ENCODE measurements at regions not wholly inside any gene's neighbourhood (a gene's known extent, or its start where the extent isn't known, plus 50 kb on each side); places are given as distances from the start of the nearest gene placed in this dataset.
A peak's percentile ranks its signal among the peaks of the same experiment; 100 is the strongest.

DNA sequence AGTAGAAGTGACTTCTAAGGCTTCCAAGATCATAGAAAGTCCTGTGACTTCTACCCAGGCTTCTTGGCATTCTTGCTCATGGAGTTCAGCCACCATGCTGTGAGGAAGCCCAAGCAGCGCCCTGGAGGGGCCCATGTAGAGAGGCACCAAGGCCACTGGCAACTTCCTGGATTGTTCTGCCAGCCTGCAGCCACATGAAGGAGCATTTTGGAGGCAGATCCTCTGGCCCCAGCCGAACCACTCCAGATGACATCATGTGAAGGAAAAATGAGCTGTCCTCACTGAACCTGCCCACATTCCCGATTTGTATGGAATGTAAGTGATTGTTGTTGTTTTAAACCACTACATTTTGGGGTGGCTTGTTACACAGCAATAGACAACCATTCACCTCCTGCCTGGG is 51.5 kb upstream of the MNX1 start:
- Histone ChIP-seq H3K27me3 (replicated peaks) (peaks cover 4% of the 10 kb centered on the region; the same call in 1 of the 2 replicates), H3K4me3 (no peak overlapping the region), H3K4me1 (replicated peaks) (no peaks in the 10 kb centered on the region), H3K9me3 (replicated peaks) (0 out of 2 replicates have a peak, but pooled peaks cover 2% of the 10 kb centered on the region), H3K27ac (no peak overlapping the region), H3K36me3 (no peaks in the 10 kb centered on the region)
- DNase-seq (ENCODE audit: low read depth in 1 of 2, low spot score in 2 of 2): no peak

DNA sequence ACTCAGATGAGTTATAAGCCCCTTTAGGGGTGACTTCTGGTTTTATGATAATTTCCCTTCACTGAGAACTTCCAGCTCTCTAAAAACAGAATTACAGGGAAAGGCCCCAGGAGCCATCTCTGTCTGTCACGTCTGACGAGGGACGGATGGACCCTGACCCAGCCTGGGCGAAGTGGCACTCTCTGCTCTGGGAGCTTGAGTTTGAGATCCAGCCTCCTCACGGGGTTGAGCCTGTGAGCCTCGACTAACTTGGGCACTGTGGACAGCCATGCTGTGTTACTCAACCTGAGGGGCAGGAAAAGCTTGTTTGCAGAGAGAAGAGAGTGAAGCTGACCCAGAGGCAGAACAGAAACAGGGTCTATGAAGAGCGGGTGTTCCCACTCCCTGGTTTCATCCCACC is 54.6 kb upstream of the MNX1 start:
- Histone ChIP-seq H3K4me3 (no peak overlapping the region), H3K4me1 (replicated peaks) (no peaks in the 10 kb centered on the region), H3K27me3 (replicated peaks) (peaks cover 2% of the 10 kb centered on the region; the same call in 1 of the 2 replicates), H3K9me3 (replicated peaks) (0 out of 2 replicates have a peak, but pooled peaks cover 2% of the 10 kb centered on the region), H3K27ac (no peak overlapping the region), H3K36me3 (no peaks in the 10 kb centered on the region)
- DNase-seq (ENCODE audit: low read depth in 1 of 2, low spot score in 2 of 2): no peak

DNA sequence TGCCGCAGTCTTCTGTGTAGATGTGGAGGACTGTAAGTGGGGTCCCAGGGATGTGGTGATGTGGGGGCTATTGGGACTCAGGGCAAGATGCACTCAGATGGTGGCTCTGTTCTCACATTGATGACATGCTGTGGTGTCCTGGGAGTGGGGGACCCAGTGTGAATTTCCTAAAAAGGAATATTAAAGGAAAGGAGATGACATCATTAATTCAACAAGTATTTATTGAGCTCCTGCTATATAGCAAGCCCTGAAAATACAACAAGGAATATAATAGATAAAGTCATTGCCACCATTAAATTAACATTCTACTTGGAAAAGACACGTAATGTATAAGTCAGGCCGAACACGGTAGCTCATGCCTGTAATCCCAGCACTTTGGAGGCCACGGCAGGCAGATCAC is 61.9 kb upstream of the MNX1 start:
- DNase-seq (ENCODE audit: low read depth in 1 of 2, low spot score in 2 of 2): no peak
- peaks cover 7% of the 10 kb centered on the region; the same call in 1 of the 2 replicates for H3K27me3 ChIP-seq (replicated peaks)
- H3K4me3 ChIP-seq: no peak overlapping the region
- H3K4me1 ChIP-seq (replicated peaks): no peaks in the 10 kb centered on the region
- 0 out of 2 replicates have a peak, but pooled peaks cover 2% of the 10 kb centered on the region for H3K9me3 ChIP-seq (replicated peaks)
- no peaks in the 10 kb centered on the region for H3K36me3 ChIP-seq
- H3K27ac ChIP-seq: no peak overlapping the region

DNA sequence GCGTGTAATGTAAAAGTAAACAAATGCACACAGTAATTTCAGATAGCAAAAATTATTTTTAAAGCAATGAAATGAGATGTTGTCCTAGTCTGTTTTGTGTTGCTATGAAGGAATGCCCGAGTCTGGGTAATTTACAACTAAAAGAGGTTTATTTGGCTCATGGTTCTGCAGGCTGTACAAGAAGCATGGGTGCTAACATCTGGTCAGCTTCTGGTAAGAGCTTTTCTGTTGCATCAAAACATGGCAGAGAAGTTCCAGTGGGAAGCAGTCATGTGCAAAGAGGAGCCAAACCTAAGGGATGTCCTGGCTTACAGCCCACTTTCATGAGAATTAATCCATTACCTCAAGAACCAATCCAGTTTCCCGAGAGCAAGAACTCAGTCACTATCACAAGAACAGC is 62.9 kb upstream of the MNX1 start:
- DNase-seq (ENCODE audit: low read depth in 1 of 2, low spot score in 2 of 2): no peak
- no peak overlapping the region for H3K4me3 ChIP-seq

DNA sequence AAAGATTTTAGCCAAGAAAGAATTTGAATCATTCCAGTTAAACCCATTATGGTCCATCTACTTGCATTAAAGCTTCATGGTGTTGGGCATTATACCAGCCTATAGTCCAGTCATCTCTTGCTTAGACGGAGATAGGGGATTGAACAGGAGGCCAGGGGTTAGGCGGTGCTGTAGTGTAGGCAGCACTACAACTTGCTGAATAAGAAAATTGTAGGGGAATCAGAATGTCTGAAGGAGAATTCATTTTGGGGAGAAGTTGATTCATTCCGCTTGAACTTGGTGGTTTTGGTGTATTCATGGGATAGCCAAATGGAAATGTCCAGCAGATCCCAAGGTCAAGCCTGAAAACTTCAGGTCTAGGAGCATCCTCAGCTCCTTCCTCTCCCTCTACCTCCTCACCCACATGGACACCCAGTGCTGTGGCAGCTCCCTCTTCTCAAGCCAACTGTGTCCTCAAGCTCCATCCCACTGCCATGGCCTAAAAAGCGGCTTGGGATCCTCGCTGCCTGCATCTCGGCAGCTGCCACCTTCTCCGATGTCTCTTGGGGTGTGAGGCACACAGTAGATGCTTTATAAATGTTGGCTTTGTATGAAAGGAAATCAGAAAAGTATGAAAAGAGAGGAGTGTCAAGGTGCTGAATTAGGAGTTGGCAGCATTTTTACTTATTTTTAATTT is 63.6 kb upstream of the MNX1 start:
- H3K4me1 ChIP-seq (replicated peaks): no peaks in the 10 kb centered on the region
- H3K4me3 ChIP-seq: no peak overlapping the region
- no peak for DNase-seq (ENCODE audit: low read depth in 1 of 2, low spot score in 2 of 2)
- 0 out of 2 replicates have a peak, but pooled peaks cover 2% of the 10 kb centered on the region for H3K9me3 ChIP-seq (replicated peaks)
- peaks cover 22% of the 10 kb centered on the region for H3K27me3 ChIP-seq (replicated peaks)
- no peaks in the 10 kb centered on the region for H3K36me3 ChIP-seq
- H3K27ac ChIP-seq: no peak overlapping the region

More for the DNA sequence above, 62.9 kb upstream of the MNX1 start:
- H3K27ac ChIP-seq: no peak overlapping the region
- H3K27me3 ChIP-seq (replicated peaks): peaks cover 15% of the 10 kb centered on the region
- no peaks in the 10 kb centered on the region for H3K36me3 ChIP-seq
- H3K4me1 ChIP-seq (replicated peaks): no peaks in the 10 kb centered on the region
- H3K9me3 ChIP-seq (replicated peaks): 0 out of 2 replicates have a peak, but pooled peaks cover 2% of the 10 kb centered on the region

DNA sequence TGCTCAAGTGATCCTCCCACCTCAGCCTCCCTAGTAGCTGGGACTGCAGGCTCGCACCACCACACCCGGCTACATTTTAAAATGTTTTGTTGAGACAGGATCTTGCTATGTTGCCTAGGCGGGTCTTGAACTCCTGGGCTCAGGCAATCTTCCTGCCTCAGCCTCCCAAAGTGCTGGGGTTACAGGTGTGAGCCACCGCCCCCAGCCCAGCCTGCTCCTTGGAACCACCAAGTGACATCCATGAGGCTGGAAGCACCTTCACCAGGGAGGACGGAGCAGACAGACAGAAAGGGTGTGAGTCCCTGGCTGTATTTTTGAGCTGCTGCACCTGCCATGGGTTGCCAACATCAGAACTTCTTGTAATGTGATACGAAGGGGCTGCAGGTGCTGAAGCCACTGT is 62.3 kb upstream of the UBE3C start:
- H3K27me3 ChIP-seq (replicated peaks): peaks cover 19% of the 10 kb centered on the region

DNA sequence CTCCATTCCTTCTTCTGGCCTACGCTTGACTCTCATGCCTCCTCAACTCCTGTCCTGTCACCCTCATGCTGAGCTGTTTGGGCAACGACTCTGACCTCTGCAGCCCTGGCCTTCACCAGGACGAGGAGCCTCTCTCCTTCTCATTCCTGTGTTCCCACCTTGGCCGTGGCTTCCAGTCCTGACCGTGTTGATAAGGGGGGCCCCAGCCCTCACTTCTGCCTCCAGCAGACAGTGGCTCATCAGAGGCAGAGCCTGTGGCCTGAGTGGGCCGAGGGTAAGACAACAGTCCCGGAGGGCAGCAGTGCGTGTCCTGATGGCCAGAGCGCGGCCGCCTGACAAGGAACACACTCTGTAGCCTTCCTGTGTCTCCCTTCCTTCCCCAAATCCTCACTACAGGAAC is 61.7 kb upstream of the UBE3C start:
- Histone ChIP-seq H3K9me3 (replicated peaks) (0 out of 2 replicates have a peak, but pooled peaks cover 2% of the 10 kb centered on the region), H3K4me1 (replicated peaks) (no peaks in the 10 kb centered on the region), H3K36me3 (no peaks in the 10 kb centered on the region), H3K27ac (no peak overlapping the region), H3K4me3 (no peak overlapping the region), H3K27me3 (replicated peaks) (peaks cover 18% of the 10 kb centered on the region)
- no peak for DNase-seq (ENCODE audit: low read depth in 1 of 2, low spot score in 2 of 2)

More for the DNA sequence above, 62.3 kb upstream of the UBE3C start:
- Histone ChIP-seq H3K36me3 (no peaks in the 10 kb centered on the region), H3K4me3 (no peak overlapping the region), H3K9me3 (replicated peaks) (0 out of 2 replicates have a peak, but pooled peaks cover 2% of the 10 kb centered on the region), H3K4me1 (replicated peaks) (no peaks in the 10 kb centered on the region), H3K27ac (no peak overlapping the region)
- DNase-seq (ENCODE audit: low read depth in 1 of 2, low spot score in 2 of 2): no peak

DNA sequence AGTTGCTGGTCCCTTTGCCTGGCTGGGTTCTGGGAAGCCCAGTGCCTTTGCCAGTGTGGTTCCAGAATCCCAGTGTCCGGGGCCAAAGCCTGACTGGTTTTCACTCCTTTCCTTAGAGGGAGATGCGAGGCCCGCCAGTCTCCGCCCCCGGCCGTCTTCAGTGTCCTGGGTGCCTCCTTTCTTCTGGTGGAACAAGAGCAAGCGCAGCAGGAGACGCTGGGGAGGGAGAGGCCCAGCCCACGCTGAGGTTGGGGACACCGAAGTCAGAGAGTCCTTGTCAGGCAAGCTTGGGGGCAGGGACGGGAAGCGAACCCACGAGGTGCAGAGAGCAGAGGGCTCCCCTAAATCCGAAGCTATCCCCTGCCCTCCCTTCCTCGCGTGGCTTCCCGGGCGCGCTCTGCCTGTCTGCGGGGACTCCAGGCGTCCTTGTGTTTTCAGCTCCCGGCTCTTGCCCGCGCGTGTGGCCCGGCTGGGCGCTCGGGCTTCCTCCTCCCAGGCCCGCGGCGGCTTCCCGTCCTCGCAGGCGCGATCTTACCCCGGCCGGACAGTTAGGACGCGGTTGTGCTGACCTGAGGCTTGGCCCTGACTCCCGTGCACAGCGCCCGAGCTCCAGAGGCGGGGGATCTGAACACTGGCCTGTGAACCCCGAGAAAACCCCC is 60.6 kb upstream of the UBE3C start:
- Histone ChIP-seq H3K27ac (no peak overlapping the region), H3K27me3 (replicated peaks) (peaks cover 18% of the 10 kb centered on the region), H3K9me3 (replicated peaks) (0 out of 2 replicates have a peak, but pooled peaks cover 2% of the 10 kb centered on the region), H3K36me3 (no peaks in the 10 kb centered on the region), H3K4me1 (replicated peaks) (no peaks in the 10 kb centered on the region), H3K4me3 (no peak overlapping the region)
- no peak for DNase-seq (ENCODE audit: low read depth in 1 of 2, low spot score in 2 of 2)

DNA sequence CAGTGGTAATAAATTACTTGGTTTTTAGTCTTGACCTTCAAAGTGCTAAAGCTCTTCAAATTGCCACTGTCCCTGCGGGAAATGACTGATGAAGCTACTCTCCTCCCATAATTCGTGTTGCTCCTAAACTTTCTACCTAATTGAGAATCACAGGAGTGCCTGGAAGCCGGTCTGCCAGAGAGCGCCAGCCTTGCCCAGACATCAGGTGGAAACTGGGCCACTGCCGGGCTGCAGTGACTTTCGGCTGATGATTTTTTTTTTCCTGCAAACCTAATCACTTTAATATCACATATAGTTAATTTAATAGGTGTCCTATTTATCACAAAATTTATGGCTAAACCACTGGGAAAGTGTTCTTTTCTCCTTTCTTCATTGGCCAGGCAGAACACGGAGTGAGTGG is 59.6 kb upstream of the UBE3C start:
- H3K36me3 ChIP-seq: no peaks in the 10 kb centered on the region
- H3K27ac ChIP-seq: no peak overlapping the region
- DNase-seq (ENCODE audit: low read depth in 1 of 2, low spot score in 2 of 2): no peak
- H3K4me1 ChIP-seq (replicated peaks): no peaks in the 10 kb centered on the region
- H3K9me3 ChIP-seq (replicated peaks): no peaks in the 10 kb centered on the region; the same call in 1 of the 2 replicates
- no peak overlapping the region for H3K4me3 ChIP-seq
- H3K27me3 ChIP-seq (replicated peaks): peaks cover 18% of the 10 kb centered on the region

DNA sequence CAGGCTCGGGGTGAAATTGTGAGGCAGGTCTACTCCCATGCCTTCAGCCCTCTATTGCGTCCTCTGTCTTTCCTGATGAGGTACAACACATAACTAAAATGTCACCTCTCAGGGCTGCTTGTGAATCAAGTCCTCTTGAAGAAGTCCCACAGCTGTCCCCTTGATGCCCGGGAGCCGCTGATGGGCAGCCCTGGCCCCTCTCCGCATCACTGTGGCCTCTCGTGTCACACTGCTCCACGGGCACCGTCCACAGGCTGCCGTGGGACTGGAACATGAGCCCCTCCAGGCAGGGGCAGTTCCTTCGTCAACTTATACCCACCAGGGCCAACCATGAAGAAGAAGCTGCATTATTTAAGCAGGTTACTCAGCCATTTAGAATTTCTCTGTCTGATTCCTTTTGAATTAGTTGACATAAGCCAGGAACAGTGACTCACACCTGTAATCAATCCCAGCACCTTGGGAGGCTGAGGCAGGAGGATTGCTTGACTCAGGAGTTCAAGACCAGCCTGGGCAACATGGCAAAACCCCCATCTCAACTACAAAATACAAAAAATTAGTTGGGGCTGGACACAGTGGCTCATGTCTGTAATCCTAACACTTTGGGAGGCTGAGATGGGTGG is 58.5 kb upstream of the UBE3C start:
- no peaks in the 10 kb centered on the region; the same call in 1 of the 2 replicates for H3K9me3 ChIP-seq (replicated peaks)
- H3K4me1 ChIP-seq (replicated peaks): no peaks in the 10 kb centered on the region
- H3K36me3 ChIP-seq: no peaks in the 10 kb centered on the region
- no peak overlapping the region for H3K27ac ChIP-seq
- peaks cover 18% of the 10 kb centered on the region for H3K27me3 ChIP-seq (replicated peaks)
- no peak for DNase-seq (ENCODE audit: low read depth in 1 of 2, low spot score in 2 of 2)
- H3K4me3 ChIP-seq: no peak overlapping the region

DNA sequence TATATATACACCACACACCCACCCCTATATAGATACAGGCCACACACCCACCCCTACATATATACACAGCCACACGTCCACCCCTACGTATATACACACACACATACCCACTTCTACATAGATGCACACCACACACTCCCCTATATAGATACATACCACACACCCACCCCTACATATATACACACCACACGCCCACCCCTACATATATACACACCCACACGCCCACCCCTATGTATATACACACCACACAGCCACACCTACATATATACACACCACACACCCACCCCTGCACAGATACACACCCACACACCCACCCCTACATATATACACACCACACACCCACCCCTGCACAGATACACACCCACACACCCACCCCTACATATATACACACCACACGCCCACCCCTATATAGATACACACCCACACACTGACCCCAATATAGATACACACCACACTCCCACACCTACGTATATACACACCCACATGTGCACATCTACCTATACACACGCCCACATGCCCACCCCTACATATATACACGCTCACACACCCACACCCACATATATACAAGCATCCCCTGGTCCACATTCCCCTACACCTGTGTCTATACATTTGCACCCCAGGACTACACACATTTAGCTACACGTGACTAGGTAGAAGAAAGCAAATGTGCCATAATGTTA is 52.1 kb upstream of the UBE3C start:
- Histone ChIP-seq H3K27me3 (replicated peaks) (0 out of 2 replicates have a peak, but pooled peaks cover 3% of the 10 kb centered on the region), H3K27ac (no peak overlapping the region), H3K4me3 (no peak overlapping the region), H3K9me3 (replicated peaks) (no peaks in the 10 kb centered on the region; the same call in 1 of the 2 replicates), H3K36me3 (no peaks in the 10 kb centered on the region), H3K4me1 (replicated peaks) (no peaks in the 10 kb centered on the region)
- DNase-seq (ENCODE audit: low read depth in 1 of 2, low spot score in 2 of 2): peak in 1 of 2 experiments; percentile 5

DNA sequence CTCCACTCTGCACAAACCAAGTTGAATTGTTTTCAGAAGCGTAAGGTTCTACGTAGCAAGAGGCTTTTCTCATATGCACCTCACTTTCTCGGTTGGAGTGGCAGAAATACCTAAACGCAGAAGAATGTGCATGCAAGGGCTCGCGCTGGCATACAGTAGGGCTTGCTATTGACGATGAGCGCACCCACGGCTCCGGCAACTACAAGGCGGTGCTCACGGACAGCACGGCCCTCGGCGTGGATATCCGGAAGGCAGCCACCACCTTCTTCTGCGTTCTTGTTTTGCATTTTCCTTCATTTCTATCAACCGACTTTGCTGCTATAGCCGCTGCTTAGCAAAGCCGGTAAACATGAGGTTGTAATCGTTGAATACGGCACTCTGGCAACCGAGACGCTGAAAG is 51.1 kb upstream of the UBE3C start:
- Histone ChIP-seq H3K4me1 (replicated peaks) (no peaks in the 10 kb centered on the region), H3K27me3 (replicated peaks) (0 out of 2 replicates have a peak, but pooled peaks cover 3% of the 10 kb centered on the region), H3K36me3 (no peaks in the 10 kb centered on the region), H3K4me3 (no peak overlapping the region), H3K27ac (no peak overlapping the region), H3K9me3 (replicated peaks) (no peaks in the 10 kb centered on the region; the same call in 1 of the 2 replicates)
- DNase-seq (ENCODE audit: low read depth in 1 of 2, low spot score in 2 of 2): peak in 1 of 2 experiments; percentile 16

DNA sequence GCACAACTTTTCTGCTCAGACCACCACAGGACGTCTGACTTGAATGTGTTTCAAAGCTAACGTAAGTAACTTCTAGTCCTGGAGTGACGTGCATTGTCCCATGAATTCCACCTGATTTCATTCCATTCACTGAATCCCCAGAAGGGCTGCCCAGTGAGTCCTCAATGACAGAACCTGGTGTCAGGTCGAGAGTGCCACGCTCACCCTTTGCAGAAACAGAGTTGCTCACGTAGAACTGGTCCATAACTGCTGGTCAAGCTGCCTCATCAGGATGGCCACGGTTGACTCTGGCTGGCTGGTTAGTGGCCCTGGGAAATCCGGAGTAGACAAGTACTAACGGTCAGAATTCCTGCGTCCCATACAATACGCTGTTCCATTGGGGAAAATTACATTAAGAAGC is 50.6 kb upstream of the UBE3C start:
- H3K4me3 ChIP-seq: no peak overlapping the region
- H3K4me1 ChIP-seq (replicated peaks): no peaks in the 10 kb centered on the region
- no peak overlapping the region for H3K27ac ChIP-seq
- no peaks in the 10 kb centered on the region for H3K36me3 ChIP-seq
- 0 out of 2 replicates have a peak, but pooled peaks cover 3% of the 10 kb centered on the region for H3K27me3 ChIP-seq (replicated peaks)
- DNase-seq (ENCODE audit: low read depth in 1 of 2, low spot score in 2 of 2): peak in 1 of 2 experiments; percentile 21
- H3K9me3 ChIP-seq (replicated peaks): peaks cover under 1% of the 10 kb centered on the region; the same call in 1 of the 2 replicates

Measured in SJSA1 (cell line).